RWPE1 (cell line): ENCODE measurements at regions not wholly inside any gene's neighbourhood (a gene's known extent, or its start where the extent isn't known, plus 50 kb on each side); places are given as distances from the start of the nearest gene placed in this dataset.

Experiments used
- CTCF ChIA-PET: fragments of 350-600 bp; sonication (Branson Sonifier 250); formaldehyde crosslinking; extraction: SDS; loops from one replicate; lab custom pipeline; 2021; lab: Yijun Ruan, JAX
- POLR2A ChIA-PET: fragments of 400-600 bp; formaldehyde crosslinking; extraction: SDS; loops from one replicate; lab custom pipeline; 2020; ENCODE audit warnings: antibody characterized with exemption; ENCODE audit not compliant: low non-redundant PET; lab: Yijun Ruan, JAX
- DNase-seq: peaks from one replicate; pipeline ENCODE4 v3.0.0; 2012; ENCODE audit warnings: low spot score
- H3K27ac ChIP-seq: fragments of 450-650 bp; 2 replicates; pipeline ENCODE4 v1.5.1; 2017
- TF ChIP-seq, protein P1 (sequence below): fragments of 450-650 bp; conservative IDR thresholded peaks from 2 replicates; pipeline ENCODE4 v1.5.1; 2017; ENCODE audit warnings: low read depth, mild to moderate bottlenecking

DNA sequence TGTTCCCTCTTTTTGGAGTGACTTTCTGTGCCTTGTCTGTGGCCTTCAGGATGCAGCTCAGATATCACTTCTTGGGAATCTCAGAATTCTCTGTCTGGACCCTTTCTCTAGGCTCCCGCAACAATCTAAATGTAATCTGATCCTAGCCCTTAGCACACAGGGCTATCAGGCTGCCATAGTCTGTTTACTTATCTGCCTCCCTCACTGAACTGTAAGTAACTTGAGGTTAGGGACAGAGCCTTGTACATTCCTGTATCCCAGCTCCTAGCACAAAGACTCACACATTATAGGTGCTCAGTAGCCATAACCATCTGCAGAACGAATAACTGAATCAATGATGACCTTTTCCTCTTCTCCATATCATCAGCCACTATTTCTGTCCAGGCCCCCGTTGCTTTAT is 69.5 kb downstream of the RTL9 start:
- CTCF ChIA-PET, result no interaction called here
- no peak overlapping the region for H3K27ac ChIP-seq
- POLR2A ChIA-PET, result no interaction called here
- DNase-seq, result no peak
- TF ChIP-seq, protein P1, sequence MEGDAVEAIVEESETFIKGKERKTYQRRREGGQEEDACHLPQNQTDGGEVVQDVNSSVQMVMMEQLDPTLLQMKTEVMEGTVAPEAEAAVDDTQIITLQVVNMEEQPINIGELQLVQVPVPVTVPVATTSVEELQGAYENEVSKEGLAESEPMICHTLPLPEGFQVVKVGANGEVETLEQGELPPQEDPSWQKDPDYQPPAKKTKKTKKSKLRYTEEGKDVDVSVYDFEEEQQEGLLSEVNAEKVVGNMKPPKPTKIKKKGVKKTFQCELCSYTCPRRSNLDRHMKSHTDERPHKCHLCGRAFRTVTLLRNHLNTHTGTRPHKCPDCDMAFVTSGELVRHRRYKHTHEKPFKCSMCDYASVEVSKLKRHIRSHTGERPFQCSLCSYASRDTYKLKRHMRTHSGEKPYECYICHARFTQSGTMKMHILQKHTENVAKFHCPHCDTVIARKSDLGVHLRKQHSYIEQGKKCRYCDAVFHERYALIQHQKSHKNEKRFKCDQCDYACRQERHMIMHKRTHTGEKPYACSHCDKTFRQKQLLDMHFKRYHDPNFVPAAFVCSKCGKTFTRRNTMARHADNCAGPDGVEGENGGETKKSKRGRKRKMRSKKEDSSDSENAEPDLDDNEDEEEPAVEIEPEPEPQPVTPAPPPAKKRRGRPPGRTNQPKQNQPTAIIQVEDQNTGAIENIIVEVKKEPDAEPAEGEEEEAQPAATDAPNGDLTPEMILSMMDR, result no peak

DNA sequence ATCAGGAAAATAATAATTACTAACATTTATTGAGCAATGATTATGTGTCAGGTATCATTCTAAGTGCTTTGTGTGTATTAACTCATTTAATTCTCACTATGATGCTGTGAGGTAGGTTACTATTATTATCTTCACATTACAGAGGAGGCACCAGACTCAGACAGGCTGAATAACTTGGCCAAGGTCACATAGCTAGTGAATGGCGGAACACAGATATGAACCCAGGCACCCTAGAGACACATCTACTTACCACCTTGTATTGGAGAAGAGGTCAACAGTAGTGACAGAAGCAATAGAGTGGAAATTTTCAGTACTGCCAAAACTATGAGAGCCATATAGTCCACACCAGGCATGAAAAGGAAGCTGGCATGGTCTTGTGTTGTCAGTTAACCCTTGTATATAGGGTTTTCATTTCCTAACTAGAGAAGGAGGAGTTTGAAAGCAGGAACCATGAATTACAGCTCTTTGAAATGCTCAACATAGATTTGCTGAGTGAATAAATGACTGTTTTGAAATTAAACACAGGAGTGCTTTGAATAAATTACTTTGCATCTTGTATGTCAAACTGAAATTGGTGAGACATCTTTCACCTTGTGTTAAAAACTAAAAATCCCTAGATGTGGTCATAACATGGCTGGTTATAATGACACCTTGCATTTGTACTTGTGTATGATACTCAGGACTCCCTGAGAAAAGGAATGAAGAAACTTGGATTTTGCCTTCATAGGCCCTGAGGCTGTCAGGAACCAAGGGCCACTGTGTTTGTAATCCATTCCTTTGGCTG is 71.8 kb downstream of the RTL9 start:
- no peak for DNase-seq
- CTCF ChIA-PET, result no interaction called here
- TF ChIP-seq, protein P1, result no peak
- POLR2A ChIA-PET, result no interaction called here
- no peak overlapping the region for H3K27ac ChIP-seq

DNA sequence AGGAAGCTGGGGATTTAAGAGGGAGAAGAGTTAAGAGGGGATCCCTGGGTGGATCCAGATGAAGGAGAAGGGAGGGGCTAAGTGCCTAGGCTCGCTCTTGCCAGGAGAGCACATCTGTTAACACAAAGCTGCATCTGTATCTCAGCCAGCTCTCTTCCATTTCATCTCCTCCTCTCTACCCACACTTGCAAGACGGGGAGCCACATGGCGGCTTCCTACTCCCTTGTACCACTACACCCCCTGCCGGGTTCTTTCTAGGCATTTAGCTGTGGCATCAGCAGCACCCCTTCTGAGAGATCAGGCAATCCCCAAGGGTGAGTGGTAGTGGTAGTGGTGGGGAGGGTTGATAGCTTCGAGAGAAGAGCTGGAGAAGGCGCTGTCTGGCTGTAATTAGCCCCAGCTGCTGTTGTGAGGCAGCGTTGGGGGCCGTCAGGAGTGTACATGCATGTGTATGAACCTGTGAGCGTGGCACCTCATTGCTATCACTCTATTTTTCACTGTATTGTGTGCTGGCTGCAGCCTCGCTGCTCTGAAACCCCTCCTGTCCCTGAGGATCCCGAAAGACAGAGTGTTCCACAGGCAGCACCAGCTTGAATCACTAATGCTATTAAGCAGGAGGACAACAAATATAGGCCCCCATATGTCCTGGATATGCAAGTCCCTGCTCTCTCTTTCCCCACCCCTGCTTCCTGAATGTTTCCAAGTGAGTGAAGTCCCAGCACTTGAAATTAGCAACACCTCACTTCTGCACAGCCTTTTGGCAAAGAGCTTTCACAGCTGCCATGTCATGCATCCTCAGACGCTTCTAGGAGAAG is 73.7 kb downstream of the RTL9 start:
- POLR2A ChIA-PET, result no interaction called here
- no peak for DNase-seq
- TF ChIP-seq, protein P1, result no peak
- CTCF ChIA-PET, result interaction anchor here (0.7 kb wide), 1 partner anchor 11 kb away, joined by 4 read pairs; no protein-coding TSS in a partner anchor
- H3K27ac ChIP-seq, result no peak overlapping the region

DNA sequence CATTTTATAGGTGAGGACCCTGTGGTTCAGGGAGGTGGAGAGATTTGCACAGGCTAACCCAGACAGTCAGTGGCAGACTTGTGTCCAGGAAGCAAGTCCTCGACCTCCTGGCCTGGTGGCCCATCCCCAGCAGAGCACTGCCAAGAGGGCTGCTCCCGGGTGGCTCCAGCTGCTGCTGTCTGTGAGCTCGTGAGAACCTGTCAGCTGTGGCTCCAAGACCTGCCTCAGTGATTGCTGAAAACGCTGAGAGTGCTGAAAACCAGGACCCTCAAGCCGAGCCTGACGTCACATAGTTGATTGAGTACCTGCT is 74.2 kb downstream of the RTL9 start:
- H3K27ac ChIP-seq, result no peak overlapping the region
- POLR2A ChIA-PET, result no interaction called here
- TF ChIP-seq, protein P1, result no peak
- DNase-seq, result no peak
- CTCF ChIA-PET, result no interaction called here

DNA sequence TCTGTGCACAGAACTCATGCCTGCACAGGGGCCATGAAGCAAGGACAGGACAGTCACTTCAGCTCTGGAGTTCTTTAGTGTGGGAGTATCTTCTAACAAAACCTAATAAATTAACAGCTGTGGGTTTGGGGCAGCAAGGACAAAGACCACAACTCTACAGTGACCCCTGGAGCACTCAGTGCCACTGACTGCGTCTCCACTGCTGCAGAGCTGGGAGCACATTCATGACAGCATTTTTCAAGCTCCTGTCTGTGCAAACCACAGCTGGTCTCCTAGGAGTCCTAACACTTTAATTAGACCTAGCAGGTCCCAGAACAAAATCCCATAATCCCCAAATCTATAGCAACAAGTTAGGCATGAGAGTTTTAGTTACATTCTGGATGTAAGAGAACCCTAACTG is 76.5 kb downstream of the RTL9 start:
- CTCF ChIA-PET, result no interaction called here
- POLR2A ChIA-PET, result no interaction called here
- no peak for DNase-seq
- H3K27ac ChIP-seq, result no peak overlapping the region
- TF ChIP-seq, protein P1, result no peak

DNA sequence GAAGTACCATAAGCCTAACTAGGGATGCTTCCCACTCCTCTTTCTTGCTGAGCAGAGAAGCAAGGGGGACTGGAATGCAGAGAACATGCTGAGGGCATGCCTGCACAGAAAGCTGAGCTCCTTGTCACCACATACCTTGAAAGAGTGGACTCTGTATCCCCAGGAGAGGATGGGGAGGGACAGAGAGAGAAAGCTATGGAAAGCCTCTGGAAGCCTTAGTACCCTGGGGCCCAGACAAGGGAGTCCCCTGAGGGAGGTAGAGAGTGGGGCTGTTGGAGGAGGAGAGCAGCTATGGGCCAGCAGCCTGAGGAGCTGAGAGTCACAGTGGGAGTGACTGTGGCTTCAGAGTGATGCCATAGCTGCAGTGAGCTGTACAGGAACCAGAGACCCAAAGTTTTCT is 77.9 kb downstream of the RTL9 start:
- no peak for DNase-seq
- H3K27ac ChIP-seq, result no peak overlapping the region
- TF ChIP-seq, protein P1, result no peak
- CTCF ChIA-PET, result interaction anchor here (0.6 kb wide), 1 partner anchor 36 kb away, joined by 3 read pairs; no protein-coding TSS in a partner anchor
- POLR2A ChIA-PET, result no interaction called here
